Activated CD8-positive, alpha-beta T cell treated with anti-CD3 and anti-CD28 coated beads for 36 hours (primary cell): ENCODE measurements at regions not wholly inside any gene's neighbourhood (a gene's known extent, or its start where the extent isn't known, plus 50 kb on each side); places are given as distances from the start of the nearest gene placed in this dataset.

Experiments
- ATAC-seq: fragments of 200-7000 bp; cut with Tn5 transposase; one replicate; pipeline ENCODE4 v1.10.0; 2021; ENCODE audit warnings: mild to moderate bottlenecking, moderate library complexity
- CTCF ChIA-PET: fragments of 350-600 bp; sonication (Branson Sonifier 250); formaldehyde crosslinking; loops from one replicate; lab custom pipeline; 2021; ENCODE audit warnings: antibody characterized with exemption; lab: Charles Lee
- POLR2A ChIA-PET: fragments of 350-600 bp; sonication (Branson Sonifier 250); formaldehyde crosslinking; loops from one replicate; lab custom pipeline; 2021; ENCODE audit warnings: antibody characterized with exemption; lab: Charles Lee
- DNase-seq: peaks from one replicate; pipeline ENCODE4 v3.0.0-alpha.2; 2020
- H3K27ac Mint-ChIP-seq: one replicate; pipeline ENCODE4 v1.8.0; 2021; ENCODE audit warnings: mild to moderate bottlenecking, mixed read lengths
- H3K27me3 Mint-ChIP-seq: one replicate; pipeline ENCODE4 v1.8.0; 2021; ENCODE audit warnings: mixed read lengths
- H3K36me3 Mint-ChIP-seq: one replicate; pipeline ENCODE4 v1.8.0; 2021; ENCODE audit warnings: low read depth, mixed read lengths
- H3K4me1 Mint-ChIP-seq: one replicate; pipeline ENCODE4 v1.8.0; 2021; ENCODE audit warnings: low read depth, mixed read lengths
- H3K4me3 Mint-ChIP-seq: one replicate; pipeline ENCODE4 v1.8.0; 2021; ENCODE audit warnings: mild to moderate bottlenecking, moderate library complexity, mixed read lengths
- H3K9me3 Mint-ChIP-seq: one replicate; pipeline ENCODE4 v1.8.0; 2021; ENCODE audit warnings: mixed read lengths
- intact Hi-C: fragments of 100-400 bp; cut with micrococcal nuclease; formaldehyde crosslinking; loops from one replicate; pipeline ENCODE4 v1.10.0; 2022
- TF ChIP-seq, protein P1 (sequence below): fragments of 200-600 bp; IDR thresholded peaks from one replicate; pipeline ENCODE4 v1.8.0; 2022; ENCODE audit warnings: antibody characterized with exemption, mild to moderate bottlenecking

- POLR2A ChIA-PET = no interaction called here
- no peak overlapping the region for H3K27ac Mint-ChIP-seq
Measured at GRCh38 chr9:78566948-78567675, 270.2 kb downstream of the PSAT1 start.

DNA sequence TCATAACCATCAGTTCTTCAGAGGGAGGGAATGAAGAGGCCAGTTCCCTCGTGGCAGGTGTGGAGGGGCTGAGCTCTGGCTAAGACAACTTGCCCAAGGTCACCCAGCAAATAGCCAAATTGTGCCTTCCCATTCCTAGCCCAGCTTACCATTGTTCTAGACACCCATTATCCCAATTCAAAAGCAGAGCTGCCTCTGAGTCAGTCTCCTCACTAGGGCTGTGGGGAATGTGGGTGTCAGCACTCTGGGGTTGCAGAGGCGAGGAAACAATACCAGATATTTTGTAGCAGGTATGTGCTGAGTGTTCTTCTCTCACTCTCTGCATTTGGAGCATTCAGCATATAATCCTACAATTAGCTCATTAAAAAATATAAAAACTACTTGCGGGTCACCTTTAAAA, 270.8 kb downstream of the PSAT1 start:
- no peak overlapping the region for H3K27ac Mint-ChIP-seq
- DNase-seq (no peak), ATAC-seq (no peak)
- no peaks in the 10 kb centered on the region for H3K27me3 Mint-ChIP-seq
- ChIA-PET POLR2A (no interaction called here), CTCF (no interaction called here)
- TF ChIP-seq, protein P1, sequence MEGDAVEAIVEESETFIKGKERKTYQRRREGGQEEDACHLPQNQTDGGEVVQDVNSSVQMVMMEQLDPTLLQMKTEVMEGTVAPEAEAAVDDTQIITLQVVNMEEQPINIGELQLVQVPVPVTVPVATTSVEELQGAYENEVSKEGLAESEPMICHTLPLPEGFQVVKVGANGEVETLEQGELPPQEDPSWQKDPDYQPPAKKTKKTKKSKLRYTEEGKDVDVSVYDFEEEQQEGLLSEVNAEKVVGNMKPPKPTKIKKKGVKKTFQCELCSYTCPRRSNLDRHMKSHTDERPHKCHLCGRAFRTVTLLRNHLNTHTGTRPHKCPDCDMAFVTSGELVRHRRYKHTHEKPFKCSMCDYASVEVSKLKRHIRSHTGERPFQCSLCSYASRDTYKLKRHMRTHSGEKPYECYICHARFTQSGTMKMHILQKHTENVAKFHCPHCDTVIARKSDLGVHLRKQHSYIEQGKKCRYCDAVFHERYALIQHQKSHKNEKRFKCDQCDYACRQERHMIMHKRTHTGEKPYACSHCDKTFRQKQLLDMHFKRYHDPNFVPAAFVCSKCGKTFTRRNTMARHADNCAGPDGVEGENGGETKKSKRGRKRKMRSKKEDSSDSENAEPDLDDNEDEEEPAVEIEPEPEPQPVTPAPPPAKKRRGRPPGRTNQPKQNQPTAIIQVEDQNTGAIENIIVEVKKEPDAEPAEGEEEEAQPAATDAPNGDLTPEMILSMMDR = no peak
- no peak overlapping the region for H3K4me3 Mint-ChIP-seq
- intact Hi-C loops = no loop called here
- no peaks in the 10 kb centered on the region for H3K4me1 Mint-ChIP-seq
- no peaks in the 10 kb centered on the region for H3K9me3 Mint-ChIP-seq
- no peaks in the 10 kb centered on the region for H3K36me3 Mint-ChIP-seq

More at GRCh38 chr9:78566948-78567675, 270.2 kb downstream of the PSAT1 start:
- TF ChIP-seq, protein P1 = no peak
- H3K36me3 Mint-ChIP-seq = no peaks in the 10 kb centered on the region
- H3K9me3 Mint-ChIP-seq = no peaks in the 10 kb centered on the region
- H3K4me1 Mint-ChIP-seq = no peaks in the 10 kb centered on the region
- CTCF ChIA-PET = no interaction called here
- intact Hi-C loops = no loop called here
- no peak overlapping the region for H3K4me3 Mint-ChIP-seq
- ATAC-seq (no peak), DNase-seq (no peak)
- H3K27me3 Mint-ChIP-seq = no peaks in the 10 kb centered on the region

- intact Hi-C loops = no loop called here
- DNase-seq = no peak
- no peak for ATAC-seq
- ChIA-PET POLR2A (no interaction called here), CTCF (no interaction called here)
- no peaks in the 10 kb centered on the region for H3K27me3 Mint-ChIP-seq
- no peak overlapping the region for H3K27ac Mint-ChIP-seq
- H3K9me3 Mint-ChIP-seq = no peaks in the 10 kb centered on the region
- TF ChIP-seq, protein P1 = no peak
- H3K4me1 Mint-ChIP-seq = no peaks in the 10 kb centered on the region
- no peaks in the 10 kb centered on the region for H3K36me3 Mint-ChIP-seq
- no peak overlapping the region for H3K4me3 Mint-ChIP-seq
Measured at GRCh38 chr9:78568774-78569173, 271.8 kb downstream of the PSAT1 start.

GRCh38 chr9:78572266-78572665, 275.3 kb downstream of the PSAT1 start:
- CTCF ChIA-PET = no interaction called here
- H3K27me3 Mint-ChIP-seq = peaks cover 1% of the 10 kb centered on the region
- ATAC-seq = no peak

DNA sequence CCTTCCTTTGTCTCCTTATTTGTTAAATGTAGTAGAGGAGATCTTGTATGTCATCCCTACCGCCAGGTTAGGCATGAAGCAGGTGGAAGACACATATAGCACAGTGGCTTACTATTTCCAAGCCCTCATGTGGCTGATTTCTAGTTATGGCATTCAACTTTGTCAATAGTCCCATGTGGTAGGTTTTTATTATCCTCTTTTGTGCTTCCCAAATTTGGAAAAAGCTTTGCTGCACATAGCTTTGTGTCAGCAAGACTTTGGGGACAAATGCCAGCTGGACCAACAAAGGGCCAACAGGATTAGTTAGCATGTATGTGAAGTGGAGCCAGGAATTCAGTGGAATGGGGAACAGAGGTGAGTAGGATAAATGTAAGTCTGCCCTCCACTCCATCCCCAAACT, 276.3 kb downstream of the PSAT1 start:
- Mint-ChIP-seq H3K4me1 (no peaks in the 10 kb centered on the region), H3K27me3 (peaks cover 1% of the 10 kb centered on the region), H3K9me3 (no peaks in the 10 kb centered on the region), H3K36me3 (no peaks in the 10 kb centered on the region), H3K27ac (no peak overlapping the region), H3K4me3 (no peak overlapping the region)
- ChIA-PET CTCF (no interaction called here), POLR2A (no interaction called here)
- TF ChIP-seq, protein P1 = no peak
- ATAC-seq (no peak), DNase-seq (no peak)
- intact Hi-C loops = no loop called here

More at GRCh38 chr9:78572266-78572665, 275.3 kb downstream of the PSAT1 start:
- intact Hi-C loops = no loop called here
- POLR2A ChIA-PET = no interaction called here
- no peaks in the 10 kb centered on the region for H3K4me1 Mint-ChIP-seq
- H3K4me3 Mint-ChIP-seq = no peak overlapping the region
- no peak overlapping the region for H3K27ac Mint-ChIP-seq
- no peaks in the 10 kb centered on the region for H3K36me3 Mint-ChIP-seq
- no peak for DNase-seq
- TF ChIP-seq, protein P1 = no peak
- H3K9me3 Mint-ChIP-seq = no peaks in the 10 kb centered on the region
